Aorta (tissue), 5 donors: ENCODE measurements at regions not wholly inside any gene's neighbourhood (a gene's known extent, or its start where the extent isn't known, plus 50 kb on each side); places are given as distances from the start of the nearest gene placed in this dataset.

ENCODE experiments used
- ATAC-seq: fragments of 200-7000 bp; cut with Tn5 transposase; one replicate; pipeline ENCODE4 v1.9.1; 2022; ENCODE audit warnings: moderate library complexity; ENCODE audit not compliant: low FRiP score
- DNase-seq, 2 donors: peaks; one replicate each; pipeline ENCODE4 v3.0.0-alpha.2; 2020
- H3K27ac ChIP-seq, 2 donors: one replicate each; pipeline ENCODE4 v1.5.1; 2013; ENCODE audit warnings: low read length in 2 of 2, mild to moderate bottlenecking in 2 of 2, moderate library complexity in 2 of 2, control low read depth in 1 of 2, inconsistent platforms in 1 of 2, low read depth in 1 of 2
- H3K27me3 ChIP-seq, 2 donors: one replicate each; pipeline ENCODE4 v1.6.1; 2013; ENCODE audit warnings: control low read depth in 1 of 2, low read length in 1 of 2, mild to moderate bottlenecking in 1 of 2, moderate library complexity in 1 of 2; ENCODE audit not compliant: insufficient read depth in 2 of 2, control insufficient read depth in 1 of 2
- H3K36me3 ChIP-seq, 2 donors: one replicate each; pipeline ENCODE4 v1.6.1; 2013; ENCODE audit warnings: control low read depth in 1 of 2, low read length in 1 of 2, mild to moderate bottlenecking in 1 of 2; ENCODE audit not compliant: insufficient read depth in 2 of 2, control insufficient read depth in 1 of 2
- H3K4me1 ChIP-seq, 2 donors: one replicate each; pipeline ENCODE4 v1.6.1; 2013; ENCODE audit warnings: low read length in 2 of 2, control low read depth in 1 of 2, mild to moderate bottlenecking in 1 of 2, moderate library complexity in 1 of 2; ENCODE audit not compliant: insufficient read depth in 2 of 2, control insufficient read depth in 1 of 2
- H3K4me3 ChIP-seq, 2 donors: one replicate each; pipeline ENCODE4 v1.5.1; 2013; ENCODE audit warnings: low read length in 2 of 2, control low read depth in 1 of 2, mild to moderate bottlenecking in 1 of 2
- H3K9me3 ChIP-seq: one replicate; pipeline ENCODE4 v1.6.1; 2013; ENCODE audit warnings: mild to moderate bottlenecking, low read length; ENCODE audit not compliant: control insufficient read depth
- WGBS, 2 donors: extraction: QIAGEN DNeasy Blood & Tissue Kit; methylation state at CpG; one replicate each; pipeline ENCODE4 v1.1.7; 2013; 5-methylcytosine and 5-hydroxymethylcytosine counted together
- intact Hi-C, 2 donors: fragments of 100-400 bp; cut with DNase I; formaldehyde crosslinking; loops; one replicate each; pipeline versions ENCODE4 v1.14.2 to v1.15.0; 2022
- donor health status: healthy with polysubstance abuse.
- donor health status: Bipolar disorder and iron deficiency.
- donor health status: DM: no; HTN: no; CAD: no.
- donor health status: DM: no; HTN: no; CAD: no.
- donor health status: DM: yes; HTN: yes; CAD: no.

DNA sequence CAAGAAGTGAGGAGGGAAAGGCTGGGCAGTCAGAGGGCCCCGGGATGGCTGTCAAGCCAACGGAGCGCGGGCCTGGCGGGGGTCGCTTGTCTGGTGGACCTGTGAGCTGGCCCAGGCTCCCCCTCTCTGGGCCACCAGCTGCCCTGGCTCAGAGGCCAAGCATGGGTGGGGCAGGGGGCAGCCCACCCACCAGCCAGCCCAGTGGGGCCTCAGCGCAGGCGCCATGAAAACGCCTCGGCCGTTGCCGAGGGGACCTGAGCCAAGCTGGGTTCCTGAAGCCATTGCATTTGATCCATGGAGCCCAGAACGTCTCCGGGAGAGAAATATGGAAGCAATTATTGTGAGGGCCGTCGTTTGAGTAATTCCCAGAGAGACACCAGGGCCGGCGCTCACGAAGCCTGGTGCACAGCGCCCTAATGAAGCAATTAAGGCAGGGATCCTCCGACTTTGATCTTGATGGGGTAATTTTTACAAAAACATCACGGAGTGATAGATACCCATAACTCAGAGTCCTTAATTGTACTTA is 90.5 kb upstream of the TTC34 start:
- Histone ChIP-seq H3K27ac (no peak overlapping the region), H3K4me1 (no peaks in the 10 kb centered on the region), H3K4me3 (no peak overlapping the region), H3K27me3 (no peaks in the 10 kb centered on the region), H3K36me3 (no peaks in the 10 kb centered on the region), H3K9me3 (no peaks in the 10 kb centered on the region)
- intact Hi-C loops = no loop called here
- ATAC-seq (no peak), DNase-seq (no peak)
- 91% methylated on average over 22 of the region's 22 CpGs for WGBS, 2 donors

DNA sequence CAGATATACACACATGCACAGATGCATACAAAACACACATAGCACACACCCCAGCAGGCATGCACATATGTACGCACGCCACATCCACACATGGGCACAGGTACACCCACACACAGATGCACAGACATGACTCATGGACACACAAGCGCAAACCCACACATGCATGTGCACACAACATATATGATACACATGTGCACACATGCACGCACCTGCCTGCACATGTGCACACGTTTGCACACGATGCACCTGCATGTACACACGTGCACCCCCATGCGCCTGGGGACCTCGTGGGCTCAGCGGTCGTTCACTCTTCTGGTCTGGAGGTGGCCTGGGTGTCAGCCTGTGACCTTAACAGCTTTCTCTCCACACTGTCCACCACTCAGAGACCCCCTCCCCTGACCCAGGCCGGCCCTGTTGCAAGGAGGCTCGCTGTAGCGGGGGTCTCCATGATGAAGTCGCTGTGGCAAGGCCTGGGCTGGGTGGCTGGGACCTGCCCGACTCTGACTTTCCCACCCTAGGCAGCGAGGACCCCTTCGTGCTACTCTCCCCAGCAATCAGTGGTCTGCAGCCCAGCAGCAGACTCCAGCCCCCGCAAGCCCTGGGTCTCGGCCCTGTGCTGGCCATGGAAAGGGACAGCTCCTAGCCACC is 92.1 kb upstream of the TTC34 start:
- no peaks in the 10 kb centered on the region for H3K9me3 ChIP-seq
- H3K4me1 ChIP-seq = no peaks in the 10 kb centered on the region
- WGBS, 2 donors = 93 to 97% methylated on average over 20 of the region's 20 CpGs
- H3K4me3 ChIP-seq = no peak overlapping the region
- DNase-seq (no peak), ATAC-seq (no peak)
- H3K27ac ChIP-seq = no peak overlapping the region
- H3K27me3 ChIP-seq = no peaks in the 10 kb centered on the region
- H3K36me3 ChIP-seq = no peaks in the 10 kb centered on the region
- intact Hi-C loops = no loop called here

DNA sequence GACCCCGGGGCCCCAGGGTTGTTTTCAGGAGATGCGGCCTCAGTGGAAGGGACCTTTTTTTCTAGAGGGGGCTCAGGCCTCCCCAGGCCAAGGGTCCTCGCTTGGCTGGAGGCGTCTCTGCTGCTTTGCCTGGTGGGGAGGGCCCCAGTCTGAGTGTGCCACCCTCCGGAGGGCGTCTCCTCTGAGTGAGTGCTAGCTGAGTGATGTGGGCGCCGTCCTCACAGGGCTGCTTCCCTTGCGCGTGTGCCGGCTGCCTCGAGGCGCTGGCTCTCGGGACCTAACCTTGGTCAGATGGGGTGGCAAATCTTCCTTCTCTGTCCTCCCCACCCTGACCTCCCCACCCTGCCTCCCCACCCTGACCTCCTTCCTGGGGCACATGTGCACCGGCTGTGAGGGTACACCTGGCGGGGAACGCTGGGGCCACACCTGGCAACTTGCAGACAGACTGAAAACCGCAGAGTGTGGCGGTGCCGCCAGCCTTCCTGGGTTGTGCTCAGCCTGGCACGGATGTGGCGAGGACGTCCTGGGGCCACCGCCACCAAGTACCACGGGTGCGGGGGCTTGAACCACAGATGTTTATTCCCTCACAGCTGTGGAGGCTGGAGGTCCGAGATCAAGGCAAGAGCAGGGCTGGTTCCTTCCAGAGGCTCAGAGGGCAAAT is 93.0 kb upstream of the TTC34 start:
- 95 to 96% methylated on average over 25 to 27 of the region's 27 CpGs for WGBS, 2 donors
- H3K4me3 ChIP-seq = no peak overlapping the region
- H3K36me3 ChIP-seq = no peaks in the 10 kb centered on the region
- ATAC-seq (no peak), DNase-seq (no peak)
- H3K4me1 ChIP-seq = no peaks in the 10 kb centered on the region
- no peaks in the 10 kb centered on the region for H3K9me3 ChIP-seq
- no peaks in the 10 kb centered on the region for H3K27me3 ChIP-seq
- intact Hi-C loops = no loop called here
- no peak overlapping the region for H3K27ac ChIP-seq

DNA sequence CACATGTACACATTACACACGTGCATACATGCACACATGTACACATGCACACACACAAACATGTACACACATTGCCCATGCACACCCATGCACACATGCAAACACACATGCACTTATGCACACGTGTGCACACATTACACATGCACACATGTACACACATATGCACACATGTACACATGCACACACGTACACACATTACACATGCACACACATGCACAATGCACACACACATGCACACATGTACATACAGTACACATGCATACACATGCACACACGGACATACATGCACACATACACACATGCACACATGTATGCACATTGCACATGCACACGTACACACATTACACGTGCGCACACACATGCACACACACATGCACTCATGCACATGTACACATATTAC is 95.3 kb upstream of the TTC34 start:
- intact Hi-C loops = no loop called here
- no peaks in the 10 kb centered on the region for H3K36me3 ChIP-seq
- H3K4me1 ChIP-seq = no peaks in the 10 kb centered on the region
- no peak for ATAC-seq
- H3K9me3 ChIP-seq = no peaks in the 10 kb centered on the region
- no peak overlapping the region for H3K4me3 ChIP-seq
- WGBS, 2 donors = 85 to 89% methylated on average over 7 of the region's 7 CpGs
- H3K27me3 ChIP-seq = no peaks in the 10 kb centered on the region
- H3K27ac ChIP-seq = no peak overlapping the region
- DNase-seq = no peak

DNA sequence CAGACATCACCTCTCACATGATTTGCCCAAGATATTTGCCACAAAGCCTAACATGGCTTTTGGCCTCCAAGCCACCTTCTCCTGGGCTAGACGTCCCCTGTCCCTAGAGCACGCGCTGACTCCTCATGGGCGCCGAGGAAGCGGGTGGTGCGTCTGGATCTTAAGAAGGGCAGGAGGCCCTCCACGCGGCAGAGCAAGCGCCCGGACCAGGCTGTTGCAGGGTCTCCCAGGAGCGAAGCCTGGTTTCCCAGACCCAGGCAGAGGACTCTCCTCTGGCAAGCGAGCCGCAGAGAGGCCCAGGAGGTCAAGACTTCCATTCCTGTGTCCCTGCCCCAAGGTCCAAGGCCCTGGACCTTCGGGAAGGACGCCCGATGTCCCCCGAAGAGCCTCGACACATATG is 101.7 kb upstream of the TTC34 start:
- H3K9me3 ChIP-seq = no peaks in the 10 kb centered on the region
- H3K4me3 ChIP-seq = no peak overlapping the region
- H3K36me3 ChIP-seq = no peaks in the 10 kb centered on the region
- intact Hi-C loops = no loop called here
- no peak overlapping the region for H3K27ac ChIP-seq
- DNase-seq (no peak), ATAC-seq (no peak)
- H3K4me1 ChIP-seq = no peaks in the 10 kb centered on the region
- H3K27me3 ChIP-seq = no peaks in the 10 kb centered on the region
- 97% methylated on average over 19 of the region's 19 CpGs for WGBS, 2 donors

DNA sequence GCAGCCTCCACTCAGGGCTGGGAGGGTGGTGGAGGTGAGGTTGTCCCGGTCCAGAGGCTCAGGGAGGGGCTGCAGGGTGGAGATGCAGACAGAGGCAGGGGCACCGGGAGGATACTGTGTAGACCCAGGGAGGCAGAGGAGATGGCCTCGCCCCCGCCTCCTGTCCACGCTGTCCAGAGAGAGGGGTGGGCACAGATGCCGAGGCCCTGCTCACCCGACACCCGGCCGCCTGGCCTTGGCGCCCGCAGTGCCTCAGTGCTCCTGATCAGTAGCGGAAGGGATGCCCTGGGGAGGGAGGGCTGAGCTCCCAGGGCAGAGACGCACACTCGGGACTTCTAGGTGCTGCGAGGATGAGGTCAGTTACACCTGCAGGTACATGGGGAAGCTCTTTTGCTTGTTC is 102.7 kb upstream of the TTC34 start:
- H3K27ac ChIP-seq = no peak overlapping the region
- intact Hi-C loops = no loop called here
- H3K27me3 ChIP-seq = no peaks in the 10 kb centered on the region
- no peaks in the 10 kb centered on the region for H3K9me3 ChIP-seq
- WGBS, 2 donors = 88 to 99% methylated on average over 15 of the region's 15 CpGs
- DNase-seq = no peak
- no peaks in the 10 kb centered on the region for H3K4me1 ChIP-seq
- H3K4me3 ChIP-seq = no peak overlapping the region
- no peaks in the 10 kb centered on the region for H3K36me3 ChIP-seq
- ATAC-seq = no peak

DNA sequence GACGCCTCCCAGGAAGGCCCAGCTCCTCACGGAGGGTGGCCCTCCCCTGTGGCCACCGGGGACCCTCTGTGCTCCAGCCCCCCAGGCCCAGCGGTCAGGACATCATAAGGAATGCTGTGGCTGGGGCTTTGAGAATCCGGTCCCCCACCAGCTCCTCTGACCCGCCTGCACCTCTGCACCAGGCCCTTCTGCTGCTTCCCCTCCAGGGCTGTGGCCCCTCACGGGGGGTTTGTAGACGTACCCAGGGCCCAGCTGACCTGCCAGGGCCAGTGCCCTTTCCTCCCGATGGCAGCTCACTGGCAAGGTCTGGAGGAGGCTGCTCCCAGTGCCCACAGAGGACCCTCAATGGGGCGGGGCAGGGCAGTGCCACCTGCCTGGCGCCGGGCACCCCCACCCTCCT is 103.9 kb upstream of the TTC34 start:
- Histone ChIP-seq H3K36me3 (no peaks in the 10 kb centered on the region), H3K4me1 (no peaks in the 10 kb centered on the region), H3K9me3 (no peaks in the 10 kb centered on the region), H3K27me3 (no peaks in the 10 kb centered on the region), H3K27ac (no peak overlapping the region), H3K4me3 (no peak overlapping the region)
- WGBS, 2 donors = 94 to 98% methylated on average over 12 of the region's 12 CpGs
- DNase-seq (no peak), ATAC-seq (no peak)
- intact Hi-C loops = no loop called here

DNA sequence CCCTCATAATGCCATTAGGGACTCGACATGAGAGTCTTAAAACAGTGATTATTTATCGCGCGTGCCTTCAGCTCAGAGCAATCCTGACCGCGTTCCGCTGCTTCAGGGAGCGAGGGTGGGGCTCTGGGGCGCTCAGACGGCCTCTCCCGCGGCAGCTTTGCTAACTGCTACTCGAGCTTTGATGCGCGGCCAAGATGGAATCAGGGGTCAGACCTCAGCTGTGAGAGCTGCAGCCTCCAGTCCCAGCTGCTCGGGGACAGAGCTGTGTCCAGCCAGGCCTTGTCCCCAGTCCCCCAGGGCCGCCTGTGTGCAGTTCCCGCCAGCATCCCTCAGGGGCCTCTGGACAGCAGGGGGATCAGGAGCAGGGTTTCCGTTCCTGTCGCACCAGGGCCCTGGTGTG is 104.6 kb upstream of the TTC34 start:
- DNase-seq (no peak), ATAC-seq (no peak)
- no peaks in the 10 kb centered on the region for H3K9me3 ChIP-seq
- no peaks in the 10 kb centered on the region for H3K4me1 ChIP-seq
- H3K27ac ChIP-seq = no peak overlapping the region
- H3K27me3 ChIP-seq = no peaks in the 10 kb centered on the region
- no peak overlapping the region for H3K4me3 ChIP-seq
- intact Hi-C loops = no loop called here
- WGBS, 2 donors = 83 to 85% methylated on average over 20 of the region's 20 CpGs
- H3K36me3 ChIP-seq = no peaks in the 10 kb centered on the region

DNA sequence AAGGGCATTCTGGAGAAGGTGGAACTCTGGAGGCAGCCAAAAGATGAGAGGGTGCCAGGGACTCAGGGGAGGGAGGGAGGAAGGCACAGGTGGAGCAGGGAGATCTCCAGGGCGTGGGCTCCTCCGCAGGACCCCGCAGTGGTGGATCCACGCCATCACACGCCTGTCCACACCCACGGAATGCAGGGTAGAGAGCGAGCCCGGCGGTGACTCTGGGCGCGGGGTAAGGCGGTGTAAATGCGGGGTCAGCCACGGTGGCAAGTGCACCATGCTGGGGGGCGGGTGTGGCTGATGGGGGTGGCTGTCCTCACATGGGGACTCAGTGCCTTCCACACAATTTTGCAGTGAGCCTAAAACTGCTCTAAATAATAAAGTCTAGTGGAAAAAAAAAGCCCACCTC is 105.1 kb upstream of the TTC34 start:
- ATAC-seq = no peak
- intact Hi-C loops = no loop called here
- 93% methylated on average over 15 of the region's 15 CpGs for WGBS, 2 donors
- H3K9me3 ChIP-seq = no peaks in the 10 kb centered on the region
- H3K36me3 ChIP-seq = no peaks in the 10 kb centered on the region
- no peaks in the 10 kb centered on the region for H3K27me3 ChIP-seq
- no peak overlapping the region for H3K27ac ChIP-seq
- no peak for DNase-seq
- H3K4me3 ChIP-seq = no peak overlapping the region
- no peaks in the 10 kb centered on the region for H3K4me1 ChIP-seq
